D721Med (cell line): ENCODE measurements at regions not wholly inside any gene's neighbourhood (a gene's known extent, or its start where the extent isn't known, plus 50 kb on each side); places are given as distances from the start of the nearest gene placed in this dataset.

Experiments
- DNase-seq: peaks from one replicate; pipeline ENCODE4 v3.0.0; 2011; ENCODE audit warnings: low spot score; ENCODE audit not compliant: insufficient read length
- FAIRE-seq: peaks from 2 replicates; lab custom pipeline; 2011; peaks lifted over from hg19 to GRCh38; lab: Jason Lieb, UNC
- TF ChIP-seq, protein P1 (sequence below): IDR thresholded peaks from 2 replicates; pipeline ENCODE4 v1.5.1; 2012; ENCODE audit warnings: mild to moderate bottlenecking, control low read depth; ENCODE audit not compliant: insufficient read depth; ENCODE audit errors: missing control alignments

DNA sequence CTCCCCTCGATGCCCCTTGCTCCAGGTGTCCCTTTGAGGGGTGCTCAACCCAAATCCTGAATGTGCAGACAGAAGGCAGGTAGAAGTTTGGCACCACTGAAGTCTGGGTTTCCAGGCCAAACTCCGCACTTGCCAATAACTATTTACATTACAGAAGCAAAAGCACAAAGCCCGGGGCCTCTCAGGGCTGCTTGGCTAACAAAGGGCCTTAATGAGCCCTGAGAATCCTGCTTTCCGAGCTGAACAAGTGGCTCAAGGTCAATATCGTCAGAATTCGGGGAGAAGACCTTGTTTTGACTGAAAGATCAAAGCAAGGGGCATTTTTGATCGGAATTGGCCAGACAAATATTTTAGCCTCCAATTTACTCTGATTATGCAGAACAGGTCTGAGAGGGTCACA lies 189.9 kb downstream of the HERPUD2 start:
- DNase-seq (no peak), FAIRE-seq (no peak)
- TF ChIP-seq, protein P1, sequence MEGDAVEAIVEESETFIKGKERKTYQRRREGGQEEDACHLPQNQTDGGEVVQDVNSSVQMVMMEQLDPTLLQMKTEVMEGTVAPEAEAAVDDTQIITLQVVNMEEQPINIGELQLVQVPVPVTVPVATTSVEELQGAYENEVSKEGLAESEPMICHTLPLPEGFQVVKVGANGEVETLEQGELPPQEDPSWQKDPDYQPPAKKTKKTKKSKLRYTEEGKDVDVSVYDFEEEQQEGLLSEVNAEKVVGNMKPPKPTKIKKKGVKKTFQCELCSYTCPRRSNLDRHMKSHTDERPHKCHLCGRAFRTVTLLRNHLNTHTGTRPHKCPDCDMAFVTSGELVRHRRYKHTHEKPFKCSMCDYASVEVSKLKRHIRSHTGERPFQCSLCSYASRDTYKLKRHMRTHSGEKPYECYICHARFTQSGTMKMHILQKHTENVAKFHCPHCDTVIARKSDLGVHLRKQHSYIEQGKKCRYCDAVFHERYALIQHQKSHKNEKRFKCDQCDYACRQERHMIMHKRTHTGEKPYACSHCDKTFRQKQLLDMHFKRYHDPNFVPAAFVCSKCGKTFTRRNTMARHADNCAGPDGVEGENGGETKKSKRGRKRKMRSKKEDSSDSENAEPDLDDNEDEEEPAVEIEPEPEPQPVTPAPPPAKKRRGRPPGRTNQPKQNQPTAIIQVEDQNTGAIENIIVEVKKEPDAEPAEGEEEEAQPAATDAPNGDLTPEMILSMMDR, result no peak

GRCh38 chr7:35504365-35504764 lies 190.6 kb downstream of the HERPUD2 start:
- FAIRE-seq, result no peak
- TF ChIP-seq, protein P1, result no peak
- no peak for DNase-seq

DNA sequence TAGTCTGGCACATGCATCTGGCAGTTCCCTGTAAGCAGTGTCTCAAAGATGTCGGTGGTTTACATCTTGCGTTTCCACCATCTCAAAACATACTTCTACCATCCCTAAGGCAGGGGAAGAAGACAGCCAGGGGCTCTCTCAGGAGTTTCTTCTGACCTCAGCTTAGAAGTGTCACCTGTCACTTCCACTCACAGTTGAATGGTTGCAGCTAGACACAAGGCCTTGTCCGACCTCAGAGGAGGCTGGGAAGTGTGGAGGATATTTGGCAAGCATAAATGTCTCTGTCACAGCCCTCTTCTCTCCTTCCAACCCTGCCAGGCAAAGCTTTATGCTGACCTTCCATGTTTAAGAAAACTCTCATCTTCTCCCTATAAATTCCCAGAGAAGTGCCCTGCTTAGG lies 193.3 kb downstream of the HERPUD2 start:
- no peak for DNase-seq
- no peak for FAIRE-seq
- TF ChIP-seq, protein P1, result no peak

DNA sequence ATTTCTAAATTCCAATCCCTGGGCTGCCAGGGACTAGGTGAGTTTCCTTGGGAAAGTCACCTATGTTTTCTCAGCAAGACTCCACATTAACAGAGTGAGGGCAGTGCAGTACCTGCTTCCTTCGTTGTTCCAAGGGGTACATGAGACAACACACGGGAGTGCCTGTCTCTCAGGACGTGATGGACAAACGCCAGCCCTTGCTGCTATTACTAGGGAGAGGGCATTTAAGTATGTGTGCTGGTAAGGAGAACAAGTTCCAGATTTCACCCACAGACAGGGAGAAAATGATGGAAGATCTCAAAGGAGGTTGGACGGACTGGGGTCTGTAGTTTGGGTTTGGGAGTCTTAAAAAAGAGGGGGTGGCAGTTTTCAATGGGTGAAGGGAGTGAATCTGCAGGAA lies 195.7 kb downstream of the HERPUD2 start:
- FAIRE-seq, result no peak
- DNase-seq, result no peak
- TF ChIP-seq, protein P1, result no peak

DNA sequence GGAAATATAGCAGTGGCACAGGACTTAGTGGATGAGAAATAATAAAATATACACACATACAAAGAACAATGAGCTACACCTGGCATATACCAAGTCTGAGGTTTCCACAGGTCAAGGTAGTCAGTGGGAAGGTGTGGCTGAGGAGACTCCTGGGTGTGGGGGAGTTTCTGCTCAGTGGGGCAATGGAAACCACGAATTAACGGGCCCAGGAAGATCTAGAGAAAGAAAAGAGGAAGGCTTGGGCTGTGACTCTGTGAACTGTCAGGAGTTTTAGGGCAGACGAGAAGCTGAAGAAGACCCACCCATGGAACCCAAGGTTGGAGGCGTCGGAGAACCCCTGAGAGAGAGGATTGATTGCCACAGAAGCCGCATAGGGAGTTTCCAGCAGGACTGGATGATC lies 196.5 kb downstream of the HERPUD2 start:
- no peak for FAIRE-seq
- no peak for DNase-seq

GRCh38 chr7:35495844-35496243 lies 199.1 kb downstream of the HERPUD2 start:
- TF ChIP-seq, protein P1, result no peak
- no peak for DNase-seq
- FAIRE-seq, result no peak

More for the DNA sequence above, 196.5 kb downstream of the HERPUD2 start:
- TF ChIP-seq, protein P1, result no peak

- DNase-seq (no peak), FAIRE-seq (no peak)
- TF ChIP-seq, protein P1, result no peak
Observed at GRCh38 chr7:35495377-35495776, 199.6 kb downstream of the HERPUD2 start.
